Loucy (cell line): ENCODE measurements at regions not wholly inside any gene's neighbourhood (a gene's known extent, or its start where the extent isn't known, plus 50 kb on each side); places are given as distances from the start of the nearest gene placed in this dataset.

Experiments used
- H2AFZ ChIP-seq: fragments of 200-600 bp; sonication (generic); 2 replicates; pipeline ENCODE4 v1.6.0; 2016; ENCODE audit warnings: antibody characterized with exemption, mild to moderate bottlenecking, low read length, moderate library complexity
- H3F3A ChIP-seq: fragments of 200-600 bp; 2 replicates; pipeline ENCODE4 v1.6.0; 2016; ENCODE audit warnings: antibody characterized with exemption, low read depth, mild to moderate bottlenecking
- H3K27me3 ChIP-seq: fragments of 200-600 bp; sonication (generic); 2 replicates; pipeline ENCODE4 v1.6.1; 2014; ENCODE audit warnings: low read length, mild to moderate bottlenecking; ENCODE audit not compliant: insufficient read depth, poor library complexity, severe bottlenecking
- H3K36me3 ChIP-seq: fragments of 200-600 bp; sonication (generic); 2 replicates; pipeline ENCODE4 v1.6.1; 2016; ENCODE audit warnings: low read length; ENCODE audit not compliant: insufficient read depth
- H3K4me1 ChIP-seq: fragments of 200-600 bp; sonication (generic); 2 replicates; pipeline ENCODE4 v1.5.1; 2014; ENCODE audit warnings: low read length, mild to moderate bottlenecking; ENCODE audit not compliant: insufficient read depth, poor library complexity, severe bottlenecking
- H3K4me2 ChIP-seq: fragments of 200-600 bp; sonication (generic); 2 replicates; pipeline ENCODE4 v1.6.0; 2014; ENCODE audit warnings: antibody characterized with exemption, low read length, low read depth, mild to moderate bottlenecking; ENCODE audit not compliant: poor library complexity, severe bottlenecking
- H3K4me3 ChIP-seq: fragments of 200-600 bp; sonication (generic); 2 replicates; pipeline ENCODE4 v1.5.1; 2014; ENCODE audit warnings: low read length, mild to moderate bottlenecking, mixed read lengths; ENCODE audit not compliant: poor library complexity, severe bottlenecking
- H3K79me2 ChIP-seq: fragments of 200-600 bp; sonication (generic); 2 replicates; pipeline ENCODE4 v1.6.1; 2014; ENCODE audit warnings: low read length; ENCODE audit not compliant: insufficient read depth
- H3K9ac ChIP-seq: fragments of 200-600 bp; sonication (generic); 2 replicates; pipeline ENCODE4 v1.6.0; 2014; ENCODE audit warnings: mild to moderate bottlenecking, low read depth, low read length, moderate library complexity; ENCODE audit not compliant: poor library complexity, severe bottlenecking
- H3K9me2 ChIP-seq: fragments of 200-600 bp; sonication (generic); replicated peaks from 2 replicates; pipeline ENCODE4 v1.6.1; 2016; ENCODE audit warnings: low read depth, low read length, mixed read lengths
- H3K9me3 ChIP-seq: fragments of 200-600 bp; sonication (generic); 2 replicates; pipeline ENCODE4 v1.6.1; 2014; ENCODE audit warnings: mild to moderate bottlenecking, antibody characterized with exemption, low read length, low read depth; ENCODE audit not compliant: insufficient read depth
- H4K20me1 ChIP-seq: fragments of 200-600 bp; sonication (generic); 2 replicates; pipeline ENCODE4 v1.6.0; 2014; ENCODE audit warnings: antibody characterized with exemption, low read length, mild to moderate bottlenecking; ENCODE audit not compliant: insufficient read depth, poor library complexity, severe bottlenecking
- EZH2phosphoT487 ChIP-seq: fragments of 200-600 bp; IDR thresholded peaks from 2 replicates; pipeline ENCODE4 v1.6.1; 2018; ENCODE audit warnings: antibody characterized with exemption, mild to moderate bottlenecking, moderate library complexity, borderline replicate concordance
- TF ChIP-seq, protein P1 (sequence below): fragments of 200-600 bp; sonication (generic); conservative IDR thresholded peaks from 2 replicates; pipeline ENCODE4 v1.5.1; 2014; ENCODE audit warnings: mild to moderate bottlenecking, antibody characterized with exemption, low read length

DNA sequence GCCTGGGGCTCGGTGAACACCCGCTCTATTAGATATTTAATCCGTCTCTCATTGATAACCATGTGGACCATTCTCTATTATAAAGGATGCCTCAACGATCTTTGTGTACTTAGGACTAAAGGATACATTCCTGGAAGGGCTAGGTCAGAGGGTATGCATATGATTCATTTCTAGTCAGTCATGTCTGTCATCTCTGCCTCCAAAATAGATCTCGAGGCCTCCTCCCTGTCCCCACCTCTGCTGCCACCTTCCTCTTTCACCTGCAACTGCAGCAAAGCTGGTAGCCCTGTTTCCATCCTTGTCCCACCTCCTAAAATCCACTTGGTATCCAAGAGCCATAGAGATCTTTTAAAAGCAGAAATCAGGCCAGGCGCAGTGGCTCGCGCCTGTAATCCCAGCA is 121.5 kb downstream of the KATNIP start:
- no peak overlapping the region for H3K4me3 ChIP-seq
- no peaks in the 10 kb centered on the region for H3F3A ChIP-seq
- no peaks in the 10 kb centered on the region for H3K79me2 ChIP-seq
- H3K36me3 ChIP-seq = no peaks in the 10 kb centered on the region
- H3K4me1 ChIP-seq = no peaks in the 10 kb centered on the region
- H2AFZ ChIP-seq = no peak overlapping the region
- H4K20me1 ChIP-seq = no peaks in the 10 kb centered on the region
- no peaks in the 10 kb centered on the region for H3K9me3 ChIP-seq
- no peak overlapping the region for H3K4me2 ChIP-seq
- H3K27me3 ChIP-seq = no peaks in the 10 kb centered on the region
- no peak overlapping the region for H3K9ac ChIP-seq
- H3K9me2 ChIP-seq = no peaks in the 10 kb centered on the region
- TF ChIP-seq, protein P1, sequence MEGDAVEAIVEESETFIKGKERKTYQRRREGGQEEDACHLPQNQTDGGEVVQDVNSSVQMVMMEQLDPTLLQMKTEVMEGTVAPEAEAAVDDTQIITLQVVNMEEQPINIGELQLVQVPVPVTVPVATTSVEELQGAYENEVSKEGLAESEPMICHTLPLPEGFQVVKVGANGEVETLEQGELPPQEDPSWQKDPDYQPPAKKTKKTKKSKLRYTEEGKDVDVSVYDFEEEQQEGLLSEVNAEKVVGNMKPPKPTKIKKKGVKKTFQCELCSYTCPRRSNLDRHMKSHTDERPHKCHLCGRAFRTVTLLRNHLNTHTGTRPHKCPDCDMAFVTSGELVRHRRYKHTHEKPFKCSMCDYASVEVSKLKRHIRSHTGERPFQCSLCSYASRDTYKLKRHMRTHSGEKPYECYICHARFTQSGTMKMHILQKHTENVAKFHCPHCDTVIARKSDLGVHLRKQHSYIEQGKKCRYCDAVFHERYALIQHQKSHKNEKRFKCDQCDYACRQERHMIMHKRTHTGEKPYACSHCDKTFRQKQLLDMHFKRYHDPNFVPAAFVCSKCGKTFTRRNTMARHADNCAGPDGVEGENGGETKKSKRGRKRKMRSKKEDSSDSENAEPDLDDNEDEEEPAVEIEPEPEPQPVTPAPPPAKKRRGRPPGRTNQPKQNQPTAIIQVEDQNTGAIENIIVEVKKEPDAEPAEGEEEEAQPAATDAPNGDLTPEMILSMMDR = no peak
- no peak for TF ChIP-seq EZH2phosphoT487

DNA sequence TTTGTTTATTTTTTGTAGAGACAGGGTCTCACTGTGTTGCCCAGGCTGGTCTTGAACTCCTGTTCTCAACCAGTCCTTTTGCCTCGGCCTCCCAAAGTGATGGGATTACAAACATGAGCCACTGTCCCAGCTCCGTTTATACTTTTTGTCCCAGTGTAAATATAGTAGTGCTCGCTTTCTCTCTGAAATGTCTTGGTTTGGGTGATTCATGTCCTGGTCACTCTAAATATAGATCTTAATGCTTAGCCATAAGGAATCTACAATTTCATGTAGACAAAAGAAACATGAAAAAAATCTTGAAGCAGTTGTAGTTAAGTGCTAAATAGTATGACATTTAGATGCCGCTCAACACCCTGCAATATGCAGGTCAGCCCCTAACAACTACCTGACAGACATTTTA is 126.9 kb downstream of the KATNIP start:
- TF ChIP-seq, protein P1 = no peak
- no peak for TF ChIP-seq EZH2phosphoT487
- H2AFZ ChIP-seq = no peak overlapping the region
- H3K4me1 ChIP-seq = no peaks in the 10 kb centered on the region
- H3K27me3 ChIP-seq = no peaks in the 10 kb centered on the region
- H3K36me3 ChIP-seq = peaks cover 6% of the 10 kb centered on the region; the same call in 1 of the 2 replicates
- no peaks in the 10 kb centered on the region for H3F3A ChIP-seq
- no peaks in the 10 kb centered on the region for H3K9me3 ChIP-seq
- no peak overlapping the region for H3K9ac ChIP-seq
- H3K4me3 ChIP-seq = no peak overlapping the region
- no peaks in the 10 kb centered on the region for H4K20me1 ChIP-seq
- no peaks in the 10 kb centered on the region for H3K9me2 ChIP-seq
- no peak overlapping the region for H3K4me2 ChIP-seq
- H3K79me2 ChIP-seq = no peaks in the 10 kb centered on the region

DNA sequence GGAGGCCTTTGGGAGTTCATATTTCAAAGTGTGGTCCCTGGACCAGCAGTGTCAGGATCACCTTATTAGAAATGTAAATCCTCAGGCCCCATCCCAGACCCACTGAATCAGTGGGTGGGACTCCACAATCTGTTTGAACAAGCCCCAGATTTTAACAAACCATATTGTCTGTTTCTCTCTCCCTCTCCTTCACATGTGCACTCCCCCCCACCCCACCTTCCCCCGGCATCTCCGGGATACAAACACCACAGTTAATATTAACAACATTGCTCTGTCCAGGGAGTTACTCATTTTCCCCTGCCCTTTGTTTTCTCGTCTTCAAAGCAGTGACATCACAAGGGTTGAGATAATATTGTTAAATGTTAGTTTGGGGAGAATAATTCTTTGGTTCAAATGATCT is 127.3 kb downstream of the KATNIP start:
- Histone ChIP-seq H2AFZ (no peak overlapping the region), H3K9me3 (no peaks in the 10 kb centered on the region), H3K4me3 (no peak overlapping the region), H3K4me2 (no peak overlapping the region), H3F3A (no peaks in the 10 kb centered on the region), H4K20me1 (no peaks in the 10 kb centered on the region), H3K9me2 (no peaks in the 10 kb centered on the region), H3K9ac (no peak overlapping the region), H3K36me3 (peaks cover 6% of the 10 kb centered on the region; the same call in 1 of the 2 replicates), H3K27me3 (no peaks in the 10 kb centered on the region), H3K79me2 (no peaks in the 10 kb centered on the region), H3K4me1 (no peaks in the 10 kb centered on the region)
- TF ChIP-seq, protein P1 = no peak
